Upper lobe of left lung (tissue), 6 donors: ENCODE measurements at regions not wholly inside any gene's neighbourhood (a gene's known extent, or its start where the extent isn't known, plus 50 kb on each side); places are given as distances from the start of the nearest gene placed in this dataset.

Source experiments
- ATAC-seq, 2 donors: fragments of 200-7000 bp; cut with Tn5 transposase; one replicate each; pipeline ENCODE4 v1.9.1; 2022; ENCODE audit warnings: mild to moderate bottlenecking in 2 of 2, moderate library complexity in 2 of 2; ENCODE audit not compliant: low FRiP score in 2 of 2
- DNase-seq, 2 donors: peaks; one replicate each; pipeline ENCODE4 v3.0.0-alpha.2; 2019 to 2020
- H3K27ac ChIP-seq, 4 donors: fragments of 200-600 bp; sonication (generic); one replicate each; pipeline ENCODE4 v1.5.1; 2016 to 2019
- H3K27me3 ChIP-seq, 4 donors: fragments of 200-600 bp; sonication (generic); one replicate each; pipeline ENCODE4 v1.5.1; 2017 to 2019
- H3K36me3 ChIP-seq, 4 donors: fragments of 200-600 bp; sonication (generic); one replicate each; pipeline ENCODE4 v1.5.1; 2016 to 2019
- H3K4me1 ChIP-seq, 4 donors: fragments of 200-600 bp; sonication (generic); one replicate each; pipeline ENCODE4 v1.5.1; 2018 to 2019
- H3K4me3 ChIP-seq, 4 donors: fragments of 200-600 bp; sonication (generic); one replicate each; pipeline ENCODE4 v1.5.1; 2017 to 2019; ENCODE audit warnings: mild to moderate bottlenecking in 2 of 4, moderate library complexity in 1 of 4
- H3K9me3 ChIP-seq, 4 donors: fragments of 200-600 bp; sonication (generic); one replicate each; pipeline ENCODE4 v1.5.1; 2018 to 2019
- CTCF ChIP-seq, 6 experiments: fragments of 450-650 bp in 4 of 6; fragments of 200-600 bp in 2 of 6; sonication (generic) in 2 of 6; IDR thresholded peaks; one replicate each; pipeline ENCODE4 v1.5.1; 2016 to 2019; ENCODE audit warnings: antibody characterized with exemption in 6 of 6
- EP300 ChIP-seq, 4 donors: sonication (generic); formaldehyde crosslinking; IDR thresholded peaks; one replicate each; pipeline ENCODE4 v1.5.1; 2017; ENCODE audit warnings: antibody characterized with exemption in 4 of 4, control low read depth in 2 of 4
- POLR2A ChIP-seq, 4 donors: fragments of 450-650 bp; IDR thresholded peaks; one replicate each; pipeline ENCODE4 v1.5.1; 2016 to 2017; ENCODE audit warnings: antibody characterized with exemption in 4 of 4, mild to moderate bottlenecking in 2 of 4
- POLR2AphosphoS5 ChIP-seq, 2 donors: sonication (generic); formaldehyde crosslinking; IDR thresholded peaks; one replicate each; pipeline ENCODE4 v1.5.1; 2017; ENCODE audit warnings: antibody characterized with exemption in 2 of 2
- WGBS, 2 donors: methylation state at CpG; one replicate each; pipeline ENCODE4 v1.1.5; 2017 to 2018; 5-methylcytosine and 5-hydroxymethylcytosine counted together
- donor health status: DM: no; HTN: no; CAD: no; lungs with moderate emphysema.
- donor health status: DM: no; HTN: yes; CAD: no; lungs with severe emphysema.

DNA sequence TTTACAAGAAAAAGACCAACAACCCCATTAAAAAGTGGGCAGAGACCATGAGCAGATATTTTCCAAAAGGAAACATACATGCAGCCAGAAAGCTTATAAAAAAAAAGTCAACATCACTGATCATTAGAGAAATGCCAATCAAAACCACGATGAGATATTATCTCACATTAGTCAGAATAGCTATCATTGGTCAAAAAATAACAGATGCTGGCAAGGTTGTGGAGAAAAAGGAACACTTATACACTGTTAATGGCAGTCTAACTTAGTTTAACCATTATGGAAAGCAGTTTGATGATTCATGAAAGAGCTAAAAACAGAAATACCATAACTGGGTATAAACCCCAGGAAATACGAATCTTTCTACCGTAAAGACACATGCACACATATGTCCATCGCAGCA is 76.3 kb downstream of the SUCNR1 start:
- no peak overlapping the region for H3K4me3 ChIP-seq
- no peaks in the 10 kb centered on the region for H3K36me3 ChIP-seq
- WGBS, 2 donors = 95 to 98% methylated on average over 4 of the region's 4 CpGs
- DNase-seq = no peak
- TF ChIP-seq CTCF (IDR thresholded peaks at IDR 0.05) (no peak), EP300 (IDR thresholded peaks at IDR 0.05) (no peak), POLR2AphosphoS5 (IDR thresholded peaks at IDR 0.05) (no peak), POLR2A (IDR thresholded peaks at IDR 0.05) (no peak)
- H3K27me3 ChIP-seq = no peaks in the 10 kb centered on the region
- no peaks in the 10 kb centered on the region for H3K4me1 ChIP-seq
- no peaks in the 10 kb centered on the region for H3K9me3 ChIP-seq
- H3K27ac ChIP-seq = no peak overlapping the region
- no peak for ATAC-seq

DNA sequence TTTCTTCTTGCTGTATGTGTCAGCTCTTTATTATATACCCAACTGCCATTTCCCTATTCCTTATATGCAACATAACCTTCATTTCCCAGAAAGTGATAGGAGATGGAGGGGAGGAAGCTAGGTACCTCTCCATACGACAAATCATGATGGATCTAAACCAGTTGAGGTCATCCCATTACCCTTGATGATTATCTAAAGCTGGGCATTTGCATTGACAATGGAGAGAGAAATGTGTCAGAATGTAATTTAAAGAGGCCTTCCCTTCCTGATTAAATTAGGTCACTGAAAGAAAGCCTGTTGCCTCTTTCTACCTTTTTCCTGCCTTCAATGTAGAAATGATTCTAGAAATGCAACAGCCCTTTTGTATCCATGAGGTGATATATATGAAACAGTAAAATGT is 81.9 kb downstream of the SUCNR1 start:
- no peak for DNase-seq
- H3K4me1 ChIP-seq = no peaks in the 10 kb centered on the region
- H3K9me3 ChIP-seq = no peaks in the 10 kb centered on the region
- no peak overlapping the region for H3K4me3 ChIP-seq
- no peaks in the 10 kb centered on the region for H3K27me3 ChIP-seq
- TF ChIP-seq CTCF (IDR thresholded peaks at IDR 0.05) (no peak), POLR2AphosphoS5 (IDR thresholded peaks at IDR 0.05) (no peak), POLR2A (IDR thresholded peaks at IDR 0.05) (no peak), EP300 (IDR thresholded peaks at IDR 0.05) (no peak)
- no peak for ATAC-seq
- no peak overlapping the region for H3K27ac ChIP-seq
- no peaks in the 10 kb centered on the region for H3K36me3 ChIP-seq
- WGBS, 2 donors = 73 to 87% methylated on average over 1 of the region's 1 CpG

- no peaks in the 10 kb centered on the region for H3K4me1 ChIP-seq
- DNase-seq (no peak), ATAC-seq (no peak)
- H3K4me3 ChIP-seq = no peak overlapping the region
- TF ChIP-seq EP300 (IDR thresholded peaks at IDR 0.05) = no peak
- no peak for TF ChIP-seq CTCF (IDR thresholded peaks at IDR 0.05)
- no peak for TF ChIP-seq POLR2A (IDR thresholded peaks at IDR 0.05)
- TF ChIP-seq POLR2AphosphoS5 (IDR thresholded peaks at IDR 0.05) = no peak
- H3K9me3 ChIP-seq = no peaks in the 10 kb centered on the region
- no peak overlapping the region for H3K27ac ChIP-seq
- no peaks in the 10 kb centered on the region for H3K36me3 ChIP-seq
- no peaks in the 10 kb centered on the region for H3K27me3 ChIP-seq
- 73% methylated on average over 4 of the region's 4 CpGs for WGBS, 2 donors
These were observed 87.6 kb downstream of the SUCNR1 start for GRCh38 chr3:151960961-151961580.

DNA sequence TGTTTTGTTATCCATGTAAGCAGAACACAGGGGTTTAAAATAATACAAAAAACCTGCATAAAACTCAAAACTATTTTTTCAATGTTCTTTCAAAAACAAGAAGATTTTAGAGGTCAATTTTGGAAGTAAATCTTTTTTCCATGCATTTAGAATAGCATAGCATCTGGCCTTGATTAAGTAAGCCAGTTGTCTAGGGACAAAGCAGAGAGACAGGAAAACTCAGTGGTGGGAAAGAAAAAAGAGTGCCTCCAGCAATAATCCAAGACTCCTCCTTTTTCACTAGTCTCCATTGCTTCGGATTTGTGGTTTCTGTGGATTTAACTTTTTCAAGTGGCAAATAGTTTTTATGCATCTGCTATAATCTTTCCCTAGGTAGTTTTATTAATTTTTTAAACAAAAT is 88.9 kb downstream of the SUCNR1 start:
- no peak overlapping the region for H3K27ac ChIP-seq
- 82 to 91% methylated on average over 1 of the region's 1 CpG for WGBS, 2 donors
- H3K36me3 ChIP-seq = no peaks in the 10 kb centered on the region
- no peaks in the 10 kb centered on the region for H3K4me1 ChIP-seq
- DNase-seq = no peak
- ATAC-seq = no peak
- TF ChIP-seq CTCF (IDR thresholded peaks at IDR 0.05) (no peak), POLR2AphosphoS5 (IDR thresholded peaks at IDR 0.05) (no peak), EP300 (IDR thresholded peaks at IDR 0.05) (no peak), POLR2A (IDR thresholded peaks at IDR 0.05) (no peak)
- no peaks in the 10 kb centered on the region for H3K9me3 ChIP-seq
- H3K4me3 ChIP-seq = no peak overlapping the region
- H3K27me3 ChIP-seq = no peaks in the 10 kb centered on the region

GRCh38 chr3:151962912-151963311 is 89.5 kb downstream of the SUCNR1 start:
- DNase-seq (no peak), ATAC-seq (no peak)
- Histone ChIP-seq H3K9me3 (peaks cover 0 to 4% (median 0%) of the 10 kb centered on the region in 4 donors), H3K4me3 (no peak overlapping the region), H3K36me3 (no peaks in the 10 kb centered on the region), H3K4me1 (no peaks in the 10 kb centered on the region), H3K27me3 (no peaks in the 10 kb centered on the region), H3K27ac (no peak overlapping the region)
- TF ChIP-seq EP300 (IDR thresholded peaks at IDR 0.05) = no peak
- TF ChIP-seq CTCF (IDR thresholded peaks at IDR 0.05) = no peak
- no peak for TF ChIP-seq POLR2AphosphoS5 (IDR thresholded peaks at IDR 0.05)
- TF ChIP-seq POLR2A (IDR thresholded peaks at IDR 0.05) = no peak
